ENCODE measurements at regions not wholly inside any gene's neighbourhood (a gene's known extent, or its start where the extent isn't known, plus 50 kb on each side); places are given as distances from the start of the nearest gene placed in this dataset.

DNA sequence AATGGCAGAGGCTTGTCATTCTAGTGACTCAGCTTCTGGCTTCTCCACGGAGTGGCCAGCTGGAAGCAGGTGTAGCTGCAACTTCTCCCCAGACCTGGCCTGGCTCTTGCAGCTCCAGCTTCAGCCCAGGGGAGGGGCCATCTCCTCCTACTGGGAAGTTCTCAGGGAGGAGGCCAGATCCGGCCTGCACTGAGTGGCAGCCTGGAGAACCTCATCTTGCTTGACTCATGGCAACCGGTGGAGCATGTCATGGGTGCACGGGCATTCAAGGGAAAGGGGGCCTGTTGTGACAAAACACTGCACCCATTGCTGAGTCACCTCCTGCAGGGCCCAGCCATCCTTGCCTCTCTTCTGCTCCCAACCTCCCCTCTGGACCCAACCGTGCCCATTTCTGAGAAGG lies 273.9 kb upstream of the MAF start:
- no peak for DNase-seq

DNA sequence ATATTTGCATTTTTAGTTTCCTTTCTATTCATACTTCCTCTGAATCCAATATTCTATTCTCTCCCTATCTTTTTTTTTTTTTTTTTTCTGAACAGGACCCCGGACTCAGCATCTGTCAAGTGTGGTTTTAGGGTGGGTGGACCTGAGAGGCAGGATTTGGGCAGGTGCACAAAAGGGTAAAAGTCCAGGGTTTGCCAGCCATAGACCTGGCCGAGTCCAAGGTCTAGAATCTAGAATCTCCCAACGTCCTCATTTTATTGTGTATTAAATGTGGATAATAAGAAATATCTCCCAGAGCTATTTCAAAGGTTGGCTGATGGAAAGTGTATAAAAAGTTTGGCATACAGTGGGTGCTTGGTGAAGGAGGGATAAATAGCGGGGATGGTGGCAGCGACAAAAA lies 273.3 kb upstream of the MAF start:
- no peak for DNase-seq

DNA sequence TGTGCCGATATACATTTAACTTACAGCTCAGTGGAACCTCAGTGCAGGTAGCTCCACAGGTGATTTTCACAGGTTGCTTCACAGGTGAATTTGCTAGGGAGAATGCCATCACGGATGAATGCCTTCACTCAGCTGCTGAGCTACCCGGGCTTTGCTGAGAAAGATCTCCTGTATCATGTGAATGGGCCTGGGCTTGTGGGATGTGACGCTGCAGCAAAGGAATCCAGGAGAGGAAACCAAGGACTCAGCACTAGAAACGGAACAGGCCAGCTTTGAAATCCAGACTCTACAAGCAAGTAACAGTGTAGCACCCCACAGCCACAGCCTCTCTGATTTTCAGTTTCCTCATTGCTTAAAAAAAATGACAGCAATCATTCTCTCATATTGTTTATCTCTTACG lies 271.4 kb upstream of the MAF start:
- no peak for DNase-seq

DNA sequence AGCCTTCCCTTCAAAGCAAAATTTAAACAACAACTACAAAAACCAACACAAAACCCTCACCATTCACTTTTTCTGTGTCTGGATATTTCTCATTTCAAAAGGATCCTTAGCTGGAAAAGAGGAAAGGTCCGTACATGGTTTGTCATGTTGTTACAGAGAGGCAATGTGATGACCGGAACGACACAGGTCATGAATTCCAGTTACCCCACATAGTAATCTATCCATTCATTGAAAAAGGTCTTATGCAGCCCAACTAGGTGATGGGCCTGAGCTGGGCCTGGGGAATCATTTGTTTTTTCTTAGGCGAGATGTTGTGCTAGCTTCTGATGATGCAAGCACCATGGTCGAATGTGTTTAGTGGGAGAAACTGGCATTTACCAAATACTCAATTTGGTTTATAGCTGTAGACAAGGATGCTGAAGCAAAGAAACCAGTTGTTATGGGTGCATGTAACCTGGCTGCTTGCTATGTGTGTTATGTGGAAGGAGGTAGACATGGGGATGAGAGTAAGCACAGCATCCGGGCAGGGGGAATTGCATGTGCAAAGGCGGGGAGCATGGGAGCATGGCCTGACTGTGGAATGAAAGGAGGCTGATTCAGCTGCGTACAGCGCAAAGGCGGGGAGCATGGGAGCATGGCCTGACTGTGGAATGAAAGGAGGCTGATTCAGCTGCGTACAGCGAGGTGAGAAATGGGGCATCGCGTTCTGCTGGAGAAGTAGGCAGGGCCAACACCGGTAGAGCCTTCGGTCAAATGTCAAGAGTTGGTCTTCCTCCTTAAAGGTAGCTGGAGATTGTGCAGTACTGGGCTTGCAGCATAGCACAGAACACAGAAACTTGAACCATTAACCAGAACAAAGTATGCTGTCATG lies 269.7 kb upstream of the MAF start:
- no peak for DNase-seq

DNA sequence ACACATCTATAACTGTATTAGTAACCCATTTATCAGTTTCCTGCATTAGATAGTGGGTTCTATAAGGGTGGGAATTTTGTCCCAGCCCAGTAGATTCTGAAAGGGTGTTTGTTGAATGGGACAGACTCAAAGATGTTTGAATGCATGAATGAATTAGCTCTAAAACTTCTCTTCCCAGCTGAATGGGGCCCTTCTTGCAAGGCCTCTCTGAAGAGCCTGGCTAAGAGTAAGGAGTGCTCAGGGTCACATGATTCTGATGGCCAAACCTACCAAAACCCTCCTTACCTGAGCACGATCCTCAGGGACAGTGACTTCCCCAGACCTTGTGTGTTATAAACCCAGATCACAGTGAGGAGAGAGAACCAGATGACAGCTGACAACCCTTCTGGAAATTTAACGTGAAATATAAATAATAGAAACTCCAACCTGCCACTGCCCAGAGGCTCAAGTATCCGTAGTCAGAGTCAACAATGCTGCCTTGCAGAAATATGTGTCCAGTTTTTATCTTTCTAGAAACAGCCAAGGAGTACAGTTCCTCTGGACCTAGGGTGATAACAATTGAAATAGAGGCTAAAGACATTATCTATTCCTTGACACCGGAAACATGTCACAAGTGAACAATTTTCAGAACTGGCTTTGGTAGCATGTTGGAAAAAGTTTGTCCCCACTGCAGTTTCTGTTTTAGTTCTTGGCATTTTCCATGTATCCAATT lies 268.9 kb upstream of the MAF start:
- DNase-seq: no peak

DNA sequence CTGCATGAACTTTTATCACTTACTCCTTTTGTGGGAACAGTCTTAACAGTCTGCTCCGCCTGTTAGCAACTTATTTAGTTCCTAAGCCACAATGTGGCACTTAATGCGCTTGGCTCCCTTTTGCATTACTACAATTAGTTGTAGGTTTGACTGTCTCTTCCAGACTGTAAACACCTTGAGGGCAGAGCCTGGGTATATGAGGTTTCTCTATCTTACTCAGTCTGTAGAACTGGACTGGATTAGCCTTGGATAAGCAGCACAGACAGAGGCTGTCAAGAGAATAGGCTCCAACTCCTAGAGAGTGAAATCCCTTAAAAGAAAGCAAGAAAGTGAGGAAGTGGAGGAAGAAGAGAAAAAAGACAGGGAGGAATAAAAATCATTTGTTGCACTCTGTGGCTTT lies 268.3 kb upstream of the MAF start:
- no peak for DNase-seq

DNA sequence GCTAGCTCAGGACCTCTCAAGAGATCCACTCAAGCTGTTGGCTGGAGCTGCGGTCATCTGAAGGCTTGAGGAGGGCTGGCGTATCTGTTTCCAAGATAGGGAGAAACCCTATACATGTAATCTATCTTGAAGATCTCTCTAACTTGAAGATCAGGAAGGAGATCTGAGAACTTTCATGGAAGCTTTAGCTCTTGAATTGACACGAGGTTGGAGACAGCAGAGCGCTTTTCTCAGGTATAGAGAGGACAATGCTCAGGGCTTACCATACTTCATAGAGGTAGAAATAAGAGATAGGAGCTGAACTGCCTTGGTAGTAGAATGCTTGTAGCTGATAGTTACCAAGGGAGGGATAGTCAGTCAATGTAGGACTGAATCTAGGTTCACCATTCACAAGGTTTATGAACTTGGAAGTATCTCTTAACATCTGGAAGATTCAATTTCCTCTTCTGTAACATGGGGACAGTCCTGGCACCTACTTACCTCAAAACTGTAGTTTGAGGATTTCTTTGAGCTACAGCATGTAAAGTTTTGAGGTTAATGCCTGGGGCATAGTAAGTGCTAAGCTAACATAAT lies 267.0 kb upstream of the MAF start:
- DNase-seq: no peak

DNA sequence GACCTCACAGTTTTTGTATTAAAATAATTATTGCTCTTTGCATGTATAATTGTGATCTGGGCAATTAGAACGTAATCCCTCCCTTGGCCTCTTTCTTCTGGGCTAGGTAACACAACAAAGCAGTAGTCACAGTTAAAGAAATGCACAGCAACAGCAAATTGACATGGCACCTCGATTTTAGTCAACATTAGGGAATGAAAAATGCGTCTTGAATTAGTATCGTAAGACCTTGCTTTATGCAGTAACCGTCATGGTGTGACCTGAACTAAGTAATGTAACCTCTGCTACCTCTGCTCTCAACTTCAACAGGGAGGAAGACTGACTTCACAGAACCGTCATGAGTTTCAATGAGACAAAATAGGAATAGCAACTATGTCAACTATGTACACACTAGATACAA lies 265.4 kb upstream of the MAF start:
- DNase-seq: no peak

DNA sequence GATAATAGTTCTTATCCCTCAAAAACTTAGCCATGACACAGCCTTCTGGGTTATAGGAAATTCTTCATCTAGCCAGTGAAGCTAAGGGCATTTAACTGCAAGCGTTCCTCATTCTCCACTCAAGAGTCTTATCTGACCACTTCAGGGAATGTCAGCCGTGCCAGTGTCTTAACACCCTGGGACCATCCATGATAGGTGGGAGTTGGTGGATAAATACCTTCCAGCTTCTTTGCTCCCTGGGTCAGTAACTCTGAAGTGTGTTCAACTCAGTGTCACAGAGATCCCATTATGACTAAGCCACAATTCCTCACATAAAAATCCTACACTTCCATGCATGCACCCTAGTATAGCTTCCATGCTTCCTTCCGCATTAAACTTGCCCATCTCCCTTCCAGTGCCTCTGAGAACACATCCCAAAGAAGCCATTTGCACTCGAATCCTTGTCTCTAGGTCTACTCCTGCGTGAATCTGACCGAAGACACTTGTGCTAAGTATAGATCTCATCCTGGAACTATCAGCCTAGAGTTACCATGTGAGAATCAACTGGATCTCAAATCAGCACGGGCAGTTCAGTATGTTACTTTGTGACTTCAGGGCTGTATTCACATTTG lies 264.3 kb upstream of the MAF start:
- no peak for DNase-seq

DNA sequence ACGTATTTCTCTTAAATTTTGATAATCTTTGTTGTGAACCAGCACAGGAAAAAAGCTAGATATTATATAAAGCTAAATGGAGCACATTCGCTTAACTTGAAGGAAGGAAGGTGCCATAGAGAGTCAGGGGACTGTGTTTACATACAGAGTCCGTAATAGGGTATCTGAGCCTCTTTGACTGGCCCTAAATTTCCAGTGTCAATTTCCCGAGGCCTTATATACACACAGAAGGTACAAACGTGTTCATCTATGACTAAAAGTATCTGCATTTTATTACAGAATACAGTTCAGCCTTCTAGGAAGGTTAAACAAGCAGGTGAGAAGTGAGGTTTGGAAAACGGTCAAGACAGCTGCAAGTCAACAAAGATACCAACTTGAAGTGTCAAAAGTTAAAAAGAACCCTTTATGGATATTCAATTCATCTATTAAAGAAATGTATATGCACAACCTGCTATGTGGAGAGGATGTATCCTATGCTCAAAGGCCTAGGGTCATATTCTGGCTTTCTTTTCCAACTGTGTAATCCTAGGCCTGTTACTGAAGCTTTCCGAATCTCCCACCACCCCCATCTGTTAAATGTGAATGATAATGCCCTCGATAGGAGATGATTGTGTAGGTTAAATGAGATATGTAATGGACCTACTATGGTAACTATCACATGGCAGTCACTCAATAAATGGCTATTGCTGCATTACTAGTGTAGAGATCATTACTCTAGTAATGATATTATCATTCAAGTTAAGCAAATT lies 263.7 kb upstream of the MAF start:
- no peak for DNase-seq

DNA sequence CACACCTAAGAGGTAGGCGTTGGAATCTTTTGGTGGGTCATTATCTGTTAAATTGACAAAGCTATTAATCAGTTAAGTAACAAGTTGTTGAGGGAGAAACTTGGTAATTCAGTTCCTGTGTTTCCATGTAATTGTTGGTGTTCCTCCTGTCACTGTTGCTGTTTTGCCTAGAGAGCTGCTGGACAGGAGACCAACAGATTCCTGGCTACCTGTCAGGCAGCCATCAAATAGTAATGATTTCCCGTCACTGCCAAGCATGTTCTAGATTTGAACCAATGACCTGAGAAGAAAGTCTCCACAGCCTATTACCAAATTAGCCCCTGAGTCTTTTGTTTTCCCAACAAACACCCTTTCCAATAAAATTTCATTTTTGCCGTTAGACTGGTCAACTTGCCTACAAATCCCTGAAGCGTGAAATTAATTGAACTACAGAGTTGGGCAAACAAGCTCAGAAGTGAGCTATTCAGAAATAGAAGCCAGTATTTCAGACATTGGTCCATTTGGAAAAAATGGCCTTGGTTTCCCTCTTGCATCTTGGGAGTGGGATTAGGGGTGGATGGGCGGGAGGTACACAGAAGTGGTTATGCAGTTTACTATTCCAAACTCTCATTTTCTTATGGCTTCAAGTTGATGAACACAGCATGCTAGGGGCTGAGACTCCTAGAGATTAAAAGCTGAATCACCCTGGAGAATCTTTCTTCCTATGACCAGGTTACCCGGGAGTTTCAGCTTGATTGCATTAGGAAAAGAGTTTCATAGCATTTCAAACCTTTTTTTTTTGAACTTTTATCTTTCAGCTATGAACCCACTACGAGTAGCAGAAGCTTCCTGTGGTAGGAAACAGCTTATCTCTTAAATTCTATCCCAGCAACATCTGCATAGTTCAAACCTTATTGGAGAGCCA lies 262.8 kb upstream of the MAF start:
- no peak for DNase-seq

DNA sequence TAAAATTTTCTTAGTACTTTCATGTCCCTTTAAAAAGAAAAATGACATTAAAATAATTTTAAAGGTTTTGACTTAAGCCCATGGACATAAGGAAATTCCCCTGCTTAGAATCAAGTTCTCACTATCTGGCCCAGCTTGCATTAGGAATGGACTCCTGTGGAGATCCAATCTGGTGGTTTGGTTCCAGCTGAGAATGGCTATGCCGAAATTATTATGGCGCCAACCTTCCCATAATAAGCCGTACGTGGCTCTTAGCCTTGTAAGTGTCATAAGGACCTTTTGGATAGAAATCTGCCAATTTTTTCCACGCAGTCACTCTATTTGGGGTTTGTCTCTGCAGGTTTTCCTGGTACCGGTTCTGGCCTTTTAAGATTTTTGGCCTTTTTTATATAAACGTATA lies 262.1 kb upstream of the MAF start:
- DNase-seq: no peak

DNA sequence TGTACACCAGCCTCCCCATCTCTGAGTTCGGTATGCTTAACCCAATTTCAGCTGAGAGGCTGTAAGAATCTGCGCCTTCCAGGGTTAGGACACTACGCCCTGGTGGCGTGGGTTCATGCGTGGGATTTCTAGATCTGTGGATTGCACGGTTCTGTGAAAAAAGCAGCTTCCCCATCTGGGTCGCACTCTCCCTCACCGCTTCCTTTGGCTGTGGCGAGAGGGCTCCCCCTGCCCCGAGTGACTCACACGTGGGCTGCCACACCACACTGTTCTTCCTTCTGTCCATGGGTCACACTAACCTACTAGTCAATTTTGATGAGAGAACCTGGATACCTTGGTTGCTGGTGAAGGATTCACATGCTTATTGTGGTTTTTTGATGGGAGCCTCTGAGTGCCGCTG lies 256.0 kb upstream of the MAF start:
- no peak for DNase-seq

DNA sequence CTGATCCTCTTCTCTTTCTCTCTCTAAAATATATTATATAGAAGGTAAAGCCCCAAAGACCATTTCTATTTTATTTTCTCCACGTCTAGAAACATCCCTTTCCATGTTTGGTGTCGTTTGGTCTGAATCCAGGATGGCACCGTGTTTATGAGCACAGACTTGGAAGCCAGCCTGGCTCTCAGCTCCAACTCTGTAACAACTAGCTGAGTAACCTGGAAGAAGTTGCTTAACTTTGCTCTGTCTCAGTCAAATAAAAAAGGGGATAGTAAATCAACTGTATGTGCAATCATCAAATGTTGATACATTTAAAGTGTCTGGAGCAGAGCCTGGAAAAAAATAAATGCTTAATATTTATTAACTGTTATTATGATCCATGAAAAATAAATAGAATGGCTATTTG lies 249.8 kb upstream of the MAF start:
- DNase-seq: no peak

DNA sequence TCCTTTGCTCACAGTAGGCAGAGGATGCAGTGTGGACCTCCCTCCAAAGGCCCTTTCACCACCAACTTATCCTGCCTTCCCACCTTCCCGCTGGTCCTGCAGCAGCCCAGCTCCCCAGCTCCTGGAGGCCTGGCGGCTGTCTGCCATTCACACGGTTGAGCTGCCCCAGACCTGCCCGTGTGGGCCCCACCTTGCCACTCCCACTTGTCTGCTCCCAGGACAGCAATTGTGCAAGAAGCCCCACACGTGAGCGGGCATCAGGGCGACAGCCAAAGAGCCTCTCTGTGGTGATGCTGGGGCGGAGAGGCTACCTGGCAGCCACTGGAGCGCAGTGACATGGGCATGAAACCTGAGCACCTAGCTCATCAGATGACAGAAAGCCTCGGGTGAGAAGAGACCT lies 248.6 kb upstream of the MAF start:
- DNase-seq: no peak

DNA sequence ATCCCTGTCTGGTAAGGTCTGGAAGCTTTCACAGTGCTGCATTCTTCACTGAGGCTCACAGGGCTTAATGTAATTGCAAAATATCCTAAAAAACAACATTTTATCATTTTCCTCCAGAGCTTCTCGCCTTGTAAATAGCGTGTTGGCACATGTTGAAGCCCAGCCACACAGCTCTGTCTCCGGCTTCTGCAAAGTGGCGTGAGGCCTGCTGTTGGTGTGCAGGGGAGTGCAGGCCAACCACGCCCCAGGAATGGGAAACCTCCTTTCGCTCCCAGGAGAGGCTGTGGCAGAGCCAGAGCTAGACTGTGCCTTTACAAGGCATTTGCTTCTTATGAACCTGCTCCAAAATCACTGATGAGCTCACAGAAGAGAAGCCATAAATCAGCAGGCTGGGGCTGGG lies 248.2 kb upstream of the MAF start:
- no peak for DNase-seq

DNA sequence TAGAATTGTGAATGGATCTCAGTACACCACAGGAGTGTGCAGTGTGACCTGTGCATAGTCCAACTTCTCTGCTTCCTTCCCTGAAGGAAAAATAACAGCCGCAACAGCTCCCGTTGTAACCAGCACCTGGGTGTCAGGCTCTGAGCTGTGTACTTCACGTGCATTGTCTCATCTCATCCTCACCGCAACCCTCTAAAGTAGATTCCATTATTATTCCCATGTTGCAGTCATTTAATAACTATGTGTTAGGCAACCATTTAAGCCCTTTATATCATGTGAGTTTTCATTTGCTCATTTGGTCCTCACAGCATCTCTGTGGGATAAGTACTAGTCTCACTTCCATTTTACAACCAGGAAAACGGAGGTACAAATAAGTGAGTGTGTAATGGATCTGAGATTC lies 247.0 kb upstream of the MAF start:
- DNase-seq: no peak

DNA sequence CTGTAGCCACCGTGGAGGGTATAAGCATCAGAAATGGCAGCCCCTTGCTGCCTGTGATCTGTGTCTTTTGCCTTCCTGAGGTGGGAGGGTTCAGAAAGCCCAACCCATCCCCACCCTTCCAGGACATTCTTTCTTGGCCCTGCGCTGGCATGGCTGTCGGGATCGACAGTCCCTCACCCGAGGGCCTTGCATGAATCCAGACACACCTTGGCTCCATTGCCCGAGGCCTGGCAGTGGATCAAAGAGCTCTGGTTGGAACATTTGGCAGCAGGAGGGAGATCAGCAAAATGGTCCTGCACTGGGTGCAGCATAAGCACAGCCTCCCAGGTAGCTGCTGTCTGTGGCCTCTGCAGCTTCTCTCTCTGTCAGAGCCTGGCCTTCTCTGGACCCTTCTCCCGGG lies 246.6 kb upstream of the MAF start:
- no peak for DNase-seq

DNA sequence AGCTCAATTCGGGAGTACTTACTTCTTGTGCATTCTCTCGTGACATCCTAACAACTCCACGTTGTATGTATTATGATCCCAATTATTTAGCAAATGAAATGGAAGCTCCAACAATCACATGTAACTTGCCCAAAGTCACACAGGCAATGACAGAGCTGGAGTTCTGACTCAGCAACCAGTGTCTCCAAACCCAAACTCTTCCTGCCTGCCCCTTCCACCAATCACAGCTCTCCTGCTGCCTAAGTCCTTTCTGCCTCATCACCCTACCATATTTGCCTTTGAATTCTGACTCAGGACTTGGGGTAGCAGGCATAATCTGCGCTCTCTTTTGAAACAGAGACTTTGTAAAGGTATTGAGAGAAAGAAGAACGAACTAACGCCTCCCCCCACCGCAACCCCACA lies 245.2 kb upstream of the MAF start:
- DNase-seq: no peak

DNA sequence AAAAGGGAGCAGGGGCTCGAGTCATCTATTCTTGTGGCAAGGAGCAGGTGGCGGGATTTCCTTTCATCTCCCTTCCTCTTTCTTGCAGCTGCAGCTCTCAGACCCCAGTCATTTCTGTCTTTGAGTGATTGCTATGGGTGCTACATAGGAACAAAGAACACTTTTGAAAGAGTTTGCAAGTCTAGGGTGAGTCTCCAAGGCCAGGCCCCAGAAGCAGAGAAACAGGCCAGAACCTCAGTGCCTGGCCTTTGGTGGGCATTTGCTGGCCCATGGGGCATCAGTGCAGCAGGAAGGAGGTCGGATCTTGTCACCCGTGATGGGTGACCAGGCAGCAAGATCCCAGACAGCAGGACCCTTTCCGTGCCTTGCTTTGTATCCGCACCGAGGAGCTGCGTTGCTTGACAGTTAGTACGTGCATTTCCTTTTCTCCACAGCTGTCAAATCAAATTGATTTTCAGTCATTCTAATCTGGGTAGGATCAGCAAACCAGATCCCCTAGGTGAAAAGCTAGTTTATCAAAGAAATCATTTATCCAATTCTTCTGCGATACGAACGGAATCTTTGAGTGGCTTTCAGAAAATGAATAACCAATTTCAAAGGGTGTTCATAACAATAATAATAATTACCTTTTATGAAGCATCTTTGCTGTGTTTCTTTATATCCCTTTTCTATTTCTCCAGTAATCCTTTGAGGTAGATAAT lies 244.6 kb upstream of the MAF start:
- no peak for DNase-seq

DNA sequence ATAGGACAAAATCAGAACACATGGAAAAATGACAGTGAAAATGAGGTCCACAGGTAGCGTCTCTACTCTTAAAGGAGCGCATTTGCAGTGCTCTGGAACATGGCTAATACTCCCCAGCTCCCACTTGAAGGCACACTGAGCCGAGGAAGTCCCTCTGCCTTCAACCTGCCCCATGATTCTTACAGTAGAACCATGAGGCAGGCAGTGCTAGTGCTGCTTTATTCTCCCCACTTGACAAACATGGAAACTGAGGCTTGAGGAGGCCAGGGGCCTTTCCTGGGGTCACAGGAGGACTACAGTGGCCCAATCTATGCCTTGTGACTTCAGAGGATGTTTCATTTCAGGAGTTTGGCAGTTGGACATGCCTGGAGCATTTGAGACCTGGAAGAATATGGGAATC lies 244.1 kb upstream of the MAF start:
- no peak for DNase-seq
